ENCODE measurements at regions not wholly inside any gene's neighbourhood (a gene's known extent, or its start where the extent isn't known, plus 50 kb on each side); places are given as distances from the start of the nearest gene placed in this dataset.

GRCh38 chr4:19425146-19425545, 826.6 kb upstream of the SLIT2 start:
- H2BK15ac ChIP-seq (ENCODE audit: low read depth, poor library complexity, severe bottlenecking), result no peak overlapping the region
- H2AFZ ChIP-seq (ENCODE audit: low read depth, low read length), result no peak overlapping the region
- H3K23ac ChIP-seq (ENCODE audit: low read length in 2 of 2), result no peak overlapping the region
- H3K79me1 ChIP-seq (replicated peaks; ENCODE audit: low read length, poor library complexity, severe bottlenecking), result no peaks in the 10 kb centered on the region
- no peak overlapping the region for H2BK120ac ChIP-seq (ENCODE audit: low read depth, low read length)
- no peaks in the 10 kb centered on the region for H3K4me1 ChIP-seq (ENCODE audit: control insufficient read depth, insufficient read depth, low read depth, low read length)
- H3K14ac ChIP-seq (ENCODE audit: low read length in 2 of 2), result no peak overlapping the region
- H3K27me3 ChIP-seq (ENCODE audit: control insufficient read depth in 1 of 2, insufficient read depth in 1 of 2, low read length in 2 of 2), result no peaks in the 10 kb centered on the region
- H3K4me3 ChIP-seq (ENCODE audit: insufficient read depth in 1 of 2, low read depth in 1 of 2, low read length in 2 of 2), result no peak overlapping the region
- H3K4ac ChIP-seq (ENCODE audit: low read depth in 1 of 2, low read length in 2 of 2), result no peak overlapping the region
- H3K36me3 ChIP-seq (ENCODE audit: control insufficient read depth in 1 of 2, insufficient read depth in 2 of 2, low read depth in 1 of 2, low read length in 2 of 2), result no peaks in the 10 kb centered on the region
- H2BK12ac ChIP-seq (ENCODE audit: low read length in 2 of 2), result no peak overlapping the region
- H3K9me3 ChIP-seq (ENCODE audit: control insufficient read depth, low read length), result peaks cover 20% of the 10 kb centered on the region
- H3K18ac ChIP-seq (ENCODE audit: low read depth in 1 of 2, low read length in 2 of 2), result no peak overlapping the region
- no peak overlapping the region for H4K91ac ChIP-seq (ENCODE audit: low read length)
- H3K9ac ChIP-seq (ENCODE audit: low read length), result no peak overlapping the region
- no peak overlapping the region for H2BK5ac ChIP-seq (ENCODE audit: low read depth, low read length, poor library complexity, severe bottlenecking)
- no peak overlapping the region for H3K27ac ChIP-seq (ENCODE audit: low read length, poor library complexity, severe bottlenecking)
- H3K4me2 ChIP-seq (ENCODE audit: low read length, poor library complexity, severe bottlenecking), result no peak overlapping the region
- no peak overlapping the region for H2AK5ac ChIP-seq (ENCODE audit: low read length, severe bottlenecking)
- H4K8ac ChIP-seq (ENCODE audit: low read length), result no peak overlapping the region
- DNase-seq, result no peak

GRCh38 chr4:19417256-19417655, 834.4 kb upstream of the SLIT2 start:
- no peaks in the 10 kb centered on the region for H3K4me1 ChIP-seq (ENCODE audit: control insufficient read depth, insufficient read depth, low read depth, low read length)
- WGBS, result 44% methylated on average over 2 of the region's 2 CpGs
- no peak overlapping the region for H3K9ac ChIP-seq (ENCODE audit: low read length)
- no peaks in the 10 kb centered on the region for H3K79me1 ChIP-seq (replicated peaks; ENCODE audit: low read length, poor library complexity, severe bottlenecking)
- no peak overlapping the region for H2AFZ ChIP-seq (ENCODE audit: low read depth, low read length)
- no peak overlapping the region for H3K18ac ChIP-seq (ENCODE audit: low read depth in 1 of 2, low read length in 2 of 2)
- H2BK120ac ChIP-seq (ENCODE audit: low read depth, low read length), result no peak overlapping the region
- H4K8ac ChIP-seq (ENCODE audit: low read length), result no peak overlapping the region
- H3K14ac ChIP-seq (ENCODE audit: low read length in 2 of 2), result no peak overlapping the region
- H3K36me3 ChIP-seq (ENCODE audit: control insufficient read depth in 1 of 2, insufficient read depth in 2 of 2, low read depth in 1 of 2, low read length in 2 of 2), result no peaks in the 10 kb centered on the region
- no peak overlapping the region for H2BK5ac ChIP-seq (ENCODE audit: low read depth, low read length, poor library complexity, severe bottlenecking)
- no peak overlapping the region for H2AK5ac ChIP-seq (ENCODE audit: low read length, severe bottlenecking)
- no peaks in the 10 kb centered on the region for H3K9me3 ChIP-seq (ENCODE audit: control insufficient read depth, low read length)
- no peak overlapping the region for H4K91ac ChIP-seq (ENCODE audit: low read length)
- no peaks in the 10 kb centered on the region for H3K27me3 ChIP-seq (ENCODE audit: control insufficient read depth in 1 of 2, insufficient read depth in 1 of 2, low read length in 2 of 2)
- no peak overlapping the region for H3K27ac ChIP-seq (ENCODE audit: low read length, poor library complexity, severe bottlenecking)
- H3K4me3 ChIP-seq (ENCODE audit: insufficient read depth in 1 of 2, low read depth in 1 of 2, low read length in 2 of 2), result no peak overlapping the region
- no peak overlapping the region for H3K23ac ChIP-seq (ENCODE audit: low read length in 2 of 2)
- H2BK12ac ChIP-seq (ENCODE audit: low read length in 2 of 2), result no peak overlapping the region
- no peak overlapping the region for H2BK15ac ChIP-seq (ENCODE audit: low read depth, poor library complexity, severe bottlenecking)
- DNase-seq, result no peak
- H3K4ac ChIP-seq (ENCODE audit: low read depth in 1 of 2, low read length in 2 of 2), result no peak overlapping the region
- H3K4me2 ChIP-seq (ENCODE audit: low read length, poor library complexity, severe bottlenecking), result no peak overlapping the region

DNA sequence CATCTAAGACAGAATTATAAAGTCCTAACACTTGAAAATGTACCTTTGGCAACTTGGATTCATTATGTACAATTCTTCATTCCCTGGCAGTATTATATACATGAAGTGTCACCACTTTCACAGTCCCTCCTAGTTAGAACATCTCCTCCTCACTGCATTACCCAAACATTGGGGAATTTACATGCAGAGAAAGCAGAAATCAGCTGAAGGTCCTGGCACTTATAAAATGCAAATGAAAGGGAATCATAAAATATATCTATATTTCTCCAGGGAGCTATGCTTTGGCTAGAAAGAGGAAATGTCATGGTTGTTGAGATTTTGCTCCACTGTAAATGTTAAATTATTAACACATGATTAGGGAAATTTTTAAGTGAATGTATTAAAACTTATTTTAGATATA, 835.6 kb upstream of the SLIT2 start:
- Histone ChIP-seq H3K4ac (ENCODE audit: low read depth in 1 of 2, low read length in 2 of 2) (no peak overlapping the region), H3K4me3 (ENCODE audit: insufficient read depth in 1 of 2, low read depth in 1 of 2, low read length in 2 of 2) (no peak overlapping the region), H3K23ac (ENCODE audit: low read length in 2 of 2) (no peak overlapping the region), H3K79me1 (replicated peaks; ENCODE audit: low read length, poor library complexity, severe bottlenecking) (no peaks in the 10 kb centered on the region), H4K8ac (ENCODE audit: low read length) (no peak overlapping the region), H3K9me3 (ENCODE audit: control insufficient read depth, low read length) (no peaks in the 10 kb centered on the region), H2BK5ac (ENCODE audit: low read depth, low read length, poor library complexity, severe bottlenecking) (no peak overlapping the region), H3K36me3 (ENCODE audit: control insufficient read depth in 1 of 2, insufficient read depth in 2 of 2, low read depth in 1 of 2, low read length in 2 of 2) (no peaks in the 10 kb centered on the region), H3K9ac (ENCODE audit: low read length) (no peak overlapping the region), H2BK12ac (ENCODE audit: low read length in 2 of 2) (no peak overlapping the region), H2AFZ (ENCODE audit: low read depth, low read length) (no peak overlapping the region), H2BK15ac (ENCODE audit: low read depth, poor library complexity, severe bottlenecking) (no peak overlapping the region), H3K4me1 (ENCODE audit: control insufficient read depth, insufficient read depth, low read depth, low read length) (no peaks in the 10 kb centered on the region), H3K14ac (ENCODE audit: low read length in 2 of 2) (no peak overlapping the region), H3K18ac (ENCODE audit: low read depth in 1 of 2, low read length in 2 of 2) (no peak overlapping the region), H3K27ac (ENCODE audit: low read length, poor library complexity, severe bottlenecking) (no peak overlapping the region), H2AK5ac (ENCODE audit: low read length, severe bottlenecking) (no peak overlapping the region), H4K91ac (ENCODE audit: low read length) (no peak overlapping the region), H2BK120ac (ENCODE audit: low read depth, low read length) (no peak overlapping the region), H3K27me3 (ENCODE audit: control insufficient read depth in 1 of 2, insufficient read depth in 1 of 2, low read length in 2 of 2) (no peaks in the 10 kb centered on the region), H3K4me2 (ENCODE audit: low read length, poor library complexity, severe bottlenecking) (no peak overlapping the region)
- no peak for DNase-seq

DNA sequence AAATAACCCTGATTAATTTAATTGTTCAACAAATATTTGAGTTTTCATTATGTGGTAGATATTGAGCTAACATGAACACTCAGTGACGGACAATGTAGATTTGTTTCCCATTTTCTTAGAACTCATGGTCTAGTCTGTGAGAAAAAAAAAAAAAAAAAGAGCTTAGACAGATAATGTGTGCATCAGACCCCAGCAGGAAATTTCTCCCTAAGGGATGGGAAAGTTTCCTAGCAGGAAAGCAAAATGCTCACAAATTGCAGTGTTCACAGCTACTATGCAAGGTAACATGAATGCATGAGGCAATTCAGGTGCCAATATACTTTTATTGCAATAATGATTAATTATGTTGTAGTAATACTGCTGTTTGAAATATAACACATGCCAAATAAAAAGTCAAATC, 843.2 kb upstream of the SLIT2 start:
- H2AK5ac ChIP-seq (ENCODE audit: low read length, severe bottlenecking), result no peak overlapping the region
- 96% methylated on average over 1 of the region's 1 CpG for WGBS
- no peak overlapping the region for H3K14ac ChIP-seq (ENCODE audit: low read length in 2 of 2)

More for the DNA sequence above, 843.2 kb upstream of the SLIT2 start:
- Histone ChIP-seq H2BK5ac (ENCODE audit: low read depth, low read length, poor library complexity, severe bottlenecking) (no peak overlapping the region), H2BK120ac (ENCODE audit: low read depth, low read length) (no peak overlapping the region), H2BK12ac (ENCODE audit: low read length in 2 of 2) (no peak overlapping the region), H3K23ac (ENCODE audit: low read length in 2 of 2) (no peak overlapping the region), H3K9ac (ENCODE audit: low read length) (no peak overlapping the region), H3K27ac (ENCODE audit: low read length, poor library complexity, severe bottlenecking) (no peak overlapping the region), H3K27me3 (ENCODE audit: control insufficient read depth in 1 of 2, insufficient read depth in 1 of 2, low read length in 2 of 2) (no peaks in the 10 kb centered on the region), H4K8ac (ENCODE audit: low read length) (no peak overlapping the region), H3K4me1 (ENCODE audit: control insufficient read depth, insufficient read depth, low read depth, low read length) (no peaks in the 10 kb centered on the region), H3K36me3 (ENCODE audit: control insufficient read depth in 1 of 2, insufficient read depth in 2 of 2, low read depth in 1 of 2, low read length in 2 of 2) (no peaks in the 10 kb centered on the region), H2BK15ac (ENCODE audit: low read depth, poor library complexity, severe bottlenecking) (no peak overlapping the region), H3K9me3 (ENCODE audit: control insufficient read depth, low read length) (no peaks in the 10 kb centered on the region), H3K4ac (ENCODE audit: low read depth in 1 of 2, low read length in 2 of 2) (no peak overlapping the region), H3K4me2 (ENCODE audit: low read length, poor library complexity, severe bottlenecking) (no peak overlapping the region), H3K18ac (ENCODE audit: low read depth in 1 of 2, low read length in 2 of 2) (no peak overlapping the region), H3K79me1 (replicated peaks; ENCODE audit: low read length, poor library complexity, severe bottlenecking) (no peaks in the 10 kb centered on the region), H3K4me3 (ENCODE audit: insufficient read depth in 1 of 2, low read depth in 1 of 2, low read length in 2 of 2) (no peak overlapping the region), H2AFZ (ENCODE audit: low read depth, low read length) (no peak overlapping the region), H4K91ac (ENCODE audit: low read length) (no peak overlapping the region)
- DNase-seq, result no peak

Data from mesenchymal stem cell (in vitro differentiated cells and primary cell).